GM23338 (cell line): ENCODE measurements at regions not wholly inside any gene's neighbourhood (a gene's known extent, or its start where the extent isn't known, plus 50 kb on each side); places are given as distances from the start of the nearest gene placed in this dataset.

Experiments used
- ATAC-seq: fragments of 200-7000 bp; cut with Tn5 transposase; 3 replicates; pipeline ENCODE4 v1.9.1; 2020
- DNase-seq: peaks from one replicate; pipeline ENCODE4 v3.0.0-alpha.2; 2015; ENCODE audit warnings: low spot score
- H2AFZ ChIP-seq: fragments of 200-600 bp; sonication (generic); 2 replicates; pipeline ENCODE4 v1.8.0; 2016; ENCODE audit warnings: antibody characterized with exemption, mild to moderate bottlenecking, moderate library complexity
- H3F3A ChIP-seq: fragments of 200-600 bp; sonication (generic); replicated peaks from 2 replicates; pipeline ENCODE4 v1.8.0; 2017; ENCODE audit warnings: antibody characterized with exemption, mixed run types, low read depth
- H3K27ac ChIP-seq: fragments of 200-600 bp; sonication (generic); 2 replicates; pipeline ENCODE4 v1.6.1; 2016; ENCODE audit warnings: low read depth
- H3K27me3 ChIP-seq: fragments of 200-600 bp; sonication (generic); 2 replicates; pipeline ENCODE4 v1.8.0; 2016; ENCODE audit warnings: mild to moderate bottlenecking, mixed run types, moderate library complexity; ENCODE audit not compliant: insufficient read depth
- H3K36me3 ChIP-seq: fragments of 200-600 bp; sonication (generic); 2 replicates; pipeline ENCODE4 v1.8.0; 2016; ENCODE audit warnings: mild to moderate bottlenecking; ENCODE audit not compliant: insufficient read depth
- H3K4me1 ChIP-seq: fragments of 200-600 bp; sonication (generic); 2 replicates; pipeline ENCODE4 v1.8.0; 2016; ENCODE audit warnings: mild to moderate bottlenecking, moderate library complexity; ENCODE audit not compliant: insufficient read depth
- H3K4me2 ChIP-seq: fragments of 200-600 bp; sonication (generic); 2 replicates; pipeline ENCODE4 v1.7.1; 2017; ENCODE audit warnings: mixed run types
- H3K4me3 ChIP-seq: fragments of 200-600 bp; sonication (generic); 2 replicates; pipeline ENCODE4 v1.6.1; 2016; ENCODE audit warnings: mixed run types
- H3K79me2 ChIP-seq: fragments of 200-600 bp; sonication (generic); replicated peaks from 2 replicates; pipeline ENCODE4 v1.8.0; 2017; ENCODE audit warnings: mild to moderate bottlenecking; ENCODE audit not compliant: insufficient read depth
- H3K9me2 ChIP-seq: fragments of 200-600 bp; sonication (generic); 2 replicates; pipeline ENCODE4 v1.8.0; 2017; ENCODE audit not compliant: insufficient read depth
- H4K20me1 ChIP-seq: fragments of 200-600 bp; sonication (generic); replicated peaks from 2 replicates; pipeline ENCODE4 v1.8.0; 2017; ENCODE audit warnings: mild to moderate bottlenecking; ENCODE audit not compliant: insufficient read depth
- H3K27ac Mint-ChIP-seq: 2 replicates; pipeline ENCODE4 v1.8.0; 2020; ENCODE audit warnings: inconsistent platforms, mild to moderate bottlenecking, moderate library complexity, mixed read lengths
- H3K27me3 Mint-ChIP-seq: 3 replicates; pipeline ENCODE4 v1.8.0; 2022; ENCODE audit warnings: low read depth, mild to moderate bottlenecking, moderate library complexity, mixed read lengths, inconsistent platforms; ENCODE audit not compliant: insufficient read depth, poor library complexity
- H3K36me3 Mint-ChIP-seq: 3 replicates; pipeline ENCODE4 v1.8.0; 2021; ENCODE audit warnings: low read depth, mild to moderate bottlenecking, inconsistent platforms, moderate library complexity, mixed read lengths
- H3K4me1 Mint-ChIP-seq: 3 replicates; pipeline ENCODE4 v1.8.0; 2020; ENCODE audit warnings: mild to moderate bottlenecking, inconsistent platforms, mixed read lengths
- H3K4me3 Mint-ChIP-seq: 3 replicates; pipeline ENCODE4 v1.8.0; 2021; ENCODE audit warnings: moderate library complexity, mild to moderate bottlenecking, inconsistent platforms, mixed read lengths
- H3K9me3 Mint-ChIP-seq: 3 replicates; pipeline ENCODE4 v1.8.0; 2020; ENCODE audit warnings: moderate library complexity, mild to moderate bottlenecking, inconsistent platforms, mixed read lengths
- CREB1 ChIP-seq: fragments of 250-450 bp; sonication (Bioruptor Pico); IDR thresholded peaks from 2 replicates; pipeline ENCODE4 v1.5.0; 2020; ENCODE audit warnings: low read depth, mild to moderate bottlenecking, moderate library complexity
- EZH2 ChIP-seq: fragments of 200-600 bp; sonication (generic); IDR thresholded peaks from one replicate; pipeline ENCODE4 v1.8.0; 2017; ENCODE audit warnings: antibody characterized with exemption, mild to moderate bottlenecking, low read depth; ENCODE audit not compliant: unreplicated experiment
- EZH2phosphoT487 ChIP-seq: fragments of 200-600 bp; sonication (generic); IDR thresholded peaks from one replicate; pipeline ENCODE4 v1.8.1; 2018; ENCODE audit warnings: antibody characterized with exemption; ENCODE audit not compliant: unreplicated experiment
- NANOG ChIP-seq: IDR thresholded peaks from 2 replicates; pipeline ENCODE4 v1.6.1; 2016; ENCODE audit warnings: antibody characterized with exemption, borderline replicate concordance
- POLR2AphosphoS5 ChIP-seq: IDR thresholded peaks from 2 replicates; pipeline ENCODE4 v1.6.1; 2016; ENCODE audit warnings: antibody characterized with exemption, low read depth
- STAT1 ChIP-seq: IDR thresholded peaks from one replicate; pipeline ENCODE4 v1.6.1; 2016; ENCODE audit warnings: antibody characterized with exemption; ENCODE audit not compliant: unreplicated experiment
- ZNF114 ChIP-seq: fragments of 250-450 bp; sonication (Bioruptor Pico); IDR thresholded peaks from 2 replicates; pipeline ENCODE4 v1.5.0; 2020; ENCODE audit warnings: mild to moderate bottlenecking, moderate library complexity
- TF ChIP-seq, protein P1 (sequence below): fragments of 250-450 bp; sonication (Bioruptor Pico); IDR thresholded peaks from 2 replicates; pipeline ENCODE4 v1.5.0; 2020; ENCODE audit warnings: mild to moderate bottlenecking, moderate library complexity
- TF ChIP-seq, protein P2 (sequence below): IDR thresholded peaks from 2 replicates; pipeline ENCODE4 v1.6.1; 2016; ENCODE audit warnings: antibody characterized with exemption

DNA sequence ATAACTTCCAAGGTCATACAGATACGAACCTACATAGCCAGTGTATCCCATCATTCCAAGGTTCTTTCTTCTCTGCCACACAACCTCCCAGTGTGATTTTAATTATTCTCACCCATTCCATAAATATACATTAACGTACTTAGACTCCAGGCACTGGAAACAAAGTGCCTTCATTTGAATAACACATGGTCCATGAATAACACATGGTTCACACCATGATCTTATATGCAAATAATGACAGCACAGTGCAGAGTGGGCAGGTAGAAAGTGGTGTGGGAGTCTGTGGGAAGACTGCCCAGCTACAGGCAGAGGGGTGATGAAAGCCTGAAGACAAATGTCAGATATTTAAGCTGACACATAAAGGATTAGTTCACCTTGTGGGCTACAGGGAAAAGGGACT is 425.2 kb downstream of the HACE1 start (continued):
- TF ChIP-seq STAT1 (no peak), ZNF114 (CRISPR knock-in tag) (no peak)

DNA sequence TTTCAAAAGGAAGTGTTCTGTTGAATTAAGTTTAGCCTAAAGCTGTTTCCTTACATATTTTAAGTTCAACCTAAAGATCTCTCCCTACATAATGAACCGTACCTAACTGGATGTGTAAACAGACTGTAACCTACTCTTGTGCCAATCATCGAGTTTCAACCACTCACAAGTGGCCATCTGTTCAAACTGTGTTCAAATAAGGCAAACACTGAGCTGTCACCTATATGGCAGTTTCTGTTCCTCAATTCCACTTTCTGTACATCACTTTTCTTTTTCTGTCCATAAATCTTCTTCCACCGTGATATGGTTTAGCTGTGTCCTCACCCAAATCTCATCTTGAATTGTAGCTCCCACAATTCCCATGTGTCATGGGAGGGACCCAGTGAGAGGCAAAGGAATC is 428.6 kb downstream of the HACE1 start:
- H3K27me3 ChIP-seq: no peaks in the 10 kb centered on the region
- H3K27ac ChIP-seq: no peak overlapping the region
- Mint-ChIP-seq H3K27me3 (no peaks in the 10 kb centered on the region), H3K4me3 (no peak overlapping the region), H3K36me3 (no peaks in the 10 kb centered on the region), H3K9me3 (peaks cover 4% of the 10 kb centered on the region; the same call in 2 of the 3 replicates), H3K27ac (no peak overlapping the region), H3K4me1 (peaks cover 4% of the 10 kb centered on the region; the same call in 2 of the 3 replicates)
- no peaks in the 10 kb centered on the region for H4K20me1 ChIP-seq
- H2AFZ ChIP-seq: no peak overlapping the region; the same call in 1 of the 2 replicates
- no peaks in the 10 kb centered on the region for H3K36me3 ChIP-seq
- TF ChIP-seq CREB1 (CRISPR knock-in tag): no peak
- TF ChIP-seq EZH2: no peak
- no peak for TF ChIP-seq EZH2phosphoT487
- TF ChIP-seq NANOG: no peak
- no peak for TF ChIP-seq POLR2AphosphoS5
- TF ChIP-seq, protein P1, sequence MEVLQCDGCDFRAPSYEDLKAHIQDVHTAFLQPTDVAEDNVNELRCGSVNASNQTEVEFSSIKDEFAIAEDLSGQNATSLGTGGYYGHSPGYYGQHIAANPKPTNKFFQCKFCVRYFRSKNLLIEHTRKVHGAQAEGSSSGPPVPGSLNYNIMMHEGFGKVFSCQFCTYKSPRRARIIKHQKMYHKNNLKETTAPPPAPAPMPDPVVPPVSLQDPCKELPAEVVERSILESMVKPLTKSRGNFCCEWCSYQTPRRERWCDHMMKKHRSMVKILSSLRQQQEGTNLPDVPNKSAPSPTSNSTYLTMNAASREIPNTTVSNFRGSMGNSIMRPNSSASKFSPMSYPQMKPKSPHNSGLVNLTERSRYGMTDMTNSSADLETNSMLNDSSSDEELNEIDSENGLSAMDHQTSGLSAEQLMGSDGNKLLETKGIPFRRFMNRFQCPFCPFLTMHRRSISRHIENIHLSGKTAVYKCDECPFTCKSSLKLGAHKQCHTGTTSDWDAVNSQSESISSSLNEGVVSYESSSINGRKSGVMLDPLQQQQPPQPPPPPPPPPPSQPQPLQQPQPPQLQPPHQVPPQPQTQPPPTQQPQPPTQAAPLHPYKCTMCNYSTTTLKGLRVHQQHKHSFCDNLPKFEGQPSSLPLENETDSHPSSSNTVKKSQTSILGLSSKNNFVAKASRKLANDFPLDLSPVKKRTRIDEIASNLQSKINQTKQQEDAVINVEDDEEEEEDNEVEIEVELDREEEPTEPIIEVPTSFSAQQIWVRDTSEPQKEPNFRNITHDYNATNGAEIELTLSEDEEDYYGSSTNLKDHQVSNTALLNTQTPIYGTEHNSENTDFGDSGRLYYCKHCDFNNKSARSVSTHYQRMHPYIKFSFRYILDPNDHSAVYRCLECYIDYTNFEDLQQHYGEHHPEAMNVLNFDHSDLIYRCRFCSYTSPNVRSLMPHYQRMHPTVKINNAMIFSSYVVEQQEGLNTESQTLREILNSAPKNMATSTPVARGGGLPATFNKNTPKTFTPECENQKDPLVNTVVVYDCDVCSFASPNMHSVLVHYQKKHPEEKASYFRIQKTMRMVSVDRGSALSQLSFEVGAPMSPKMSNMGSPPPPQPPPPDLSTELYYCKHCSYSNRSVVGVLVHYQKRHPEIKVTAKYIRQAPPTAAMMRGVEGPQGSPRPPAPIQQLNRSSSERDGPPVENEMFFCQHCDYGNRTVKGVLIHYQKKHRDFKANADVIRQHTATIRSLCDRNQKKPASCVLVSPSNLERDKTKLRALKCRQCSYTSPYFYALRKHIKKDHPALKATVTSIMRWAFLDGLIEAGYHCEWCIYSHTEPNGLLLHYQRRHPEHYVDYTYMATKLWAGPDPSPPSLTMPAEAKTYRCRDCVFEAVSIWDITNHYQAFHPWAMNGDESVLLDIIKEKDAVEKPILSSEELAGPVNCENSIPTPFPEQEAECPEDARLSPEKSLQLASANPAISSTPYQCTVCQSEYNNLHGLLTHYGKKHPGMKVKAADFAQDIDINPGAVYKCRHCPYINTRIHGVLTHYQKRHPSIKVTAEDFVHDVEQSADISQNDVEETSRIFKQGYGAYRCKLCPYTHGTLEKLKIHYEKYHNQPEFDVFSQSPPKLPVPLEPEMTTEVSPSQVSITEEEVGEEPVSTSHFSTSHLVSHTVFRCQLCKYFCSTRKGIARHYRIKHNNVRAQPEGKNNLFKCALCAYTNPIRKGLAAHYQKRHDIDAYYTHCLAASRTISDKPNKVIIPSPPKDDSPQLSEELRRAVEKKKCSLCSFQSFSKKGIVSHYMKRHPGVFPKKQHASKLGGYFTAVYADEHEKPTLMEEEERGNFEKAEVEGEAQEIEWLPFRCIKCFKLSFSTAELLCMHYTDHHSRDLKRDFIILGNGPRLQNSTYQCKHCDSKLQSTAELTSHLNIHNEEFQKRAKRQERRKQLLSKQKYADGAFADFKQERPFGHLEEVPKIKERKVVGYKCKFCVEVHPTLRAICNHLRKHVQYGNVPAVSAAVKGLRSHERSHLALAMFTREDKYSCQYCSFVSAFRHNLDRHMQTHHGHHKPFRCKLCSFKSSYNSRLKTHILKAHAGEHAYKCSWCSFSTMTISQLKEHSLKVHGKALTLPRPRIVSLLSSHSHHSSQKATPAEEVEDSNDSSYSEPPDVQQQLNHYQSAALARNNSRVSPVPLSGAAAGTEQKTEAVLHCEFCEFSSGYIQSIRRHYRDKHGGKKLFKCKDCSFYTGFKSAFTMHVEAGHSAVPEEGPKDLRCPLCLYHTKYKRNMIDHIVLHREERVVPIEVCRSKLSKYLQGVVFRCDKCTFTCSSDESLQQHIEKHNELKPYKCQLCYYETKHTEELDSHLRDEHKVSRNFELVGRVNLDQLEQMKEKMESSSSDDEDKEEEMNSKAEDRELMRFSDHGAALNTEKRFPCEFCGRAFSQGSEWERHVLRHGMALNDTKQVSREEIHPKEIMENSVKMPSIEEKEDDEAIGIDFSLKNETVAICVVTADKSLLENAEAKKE (CRISPR knock-in tag): no peak
- TF ChIP-seq, protein P2, sequence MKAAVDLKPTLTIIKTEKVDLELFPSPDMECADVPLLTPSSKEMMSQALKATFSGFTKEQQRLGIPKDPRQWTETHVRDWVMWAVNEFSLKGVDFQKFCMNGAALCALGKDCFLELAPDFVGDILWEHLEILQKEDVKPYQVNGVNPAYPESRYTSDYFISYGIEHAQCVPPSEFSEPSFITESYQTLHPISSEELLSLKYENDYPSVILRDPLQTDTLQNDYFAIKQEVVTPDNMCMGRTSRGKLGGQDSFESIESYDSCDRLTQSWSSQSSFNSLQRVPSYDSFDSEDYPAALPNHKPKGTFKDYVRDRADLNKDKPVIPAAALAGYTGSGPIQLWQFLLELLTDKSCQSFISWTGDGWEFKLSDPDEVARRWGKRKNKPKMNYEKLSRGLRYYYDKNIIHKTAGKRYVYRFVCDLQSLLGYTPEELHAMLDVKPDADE: no peak
- no peak for TF ChIP-seq ZNF114 (CRISPR knock-in tag)
- DNase-seq: no peak
- H3K4me3 ChIP-seq: no peak overlapping the region
- no peak overlapping the region for H3K4me2 ChIP-seq
- H3K4me1 ChIP-seq: no peaks in the 10 kb centered on the region
- no peaks in the 10 kb centered on the region for H3F3A ChIP-seq
- H3K9me2 ChIP-seq: peaks cover 8% of the 10 kb centered on the region
- ATAC-seq: no peak
- H3K79me2 ChIP-seq: no peaks in the 10 kb centered on the region
